ENCODE measurements at regions not wholly inside any gene's neighbourhood (a gene's known extent, or its start where the extent isn't known, plus 50 kb on each side); places are given as distances from the start of the nearest gene placed in this dataset.

DNA sequence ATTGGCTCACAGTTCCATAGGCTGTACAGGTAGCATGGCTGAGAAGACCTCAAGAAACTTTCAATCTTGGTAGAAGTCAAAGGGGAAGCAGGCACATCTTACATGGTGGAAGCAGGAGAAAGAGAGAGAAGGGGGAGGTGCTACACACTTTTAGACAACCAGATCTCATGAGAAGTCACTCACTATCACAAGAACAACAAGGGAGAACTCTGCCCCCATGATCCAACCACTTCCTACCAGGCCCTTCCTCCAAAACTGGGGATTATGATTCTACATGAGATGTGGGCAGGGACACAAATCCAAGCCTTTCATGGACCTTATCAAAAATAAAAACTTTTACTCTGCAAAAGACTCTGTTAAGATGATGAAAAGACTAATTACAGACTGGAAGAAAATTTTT lies 183.2 kb upstream of the TRIM24 start:
- intact Hi-C loops (cut with DNase I), result no loop called here
- no peaks in the 10 kb centered on the region for H3K4me1 ChIP-seq
- no peak overlapping the region for H3K27ac ChIP-seq
- H3K4me3 ChIP-seq, result no peak overlapping the region
- no peaks in the 10 kb centered on the region for H3K36me3 ChIP-seq
- DNase-seq, result no peak
- no peak for TF ChIP-seq POLR2A (IDR thresholded peaks at IDR 0.05)
- no peak for TF ChIP-seq CTCF (IDR thresholded peaks at IDR 0.05)
- no peaks in the 10 kb centered on the region for H3K27me3 ChIP-seq
- no peaks in the 10 kb centered on the region for H3K9me3 ChIP-seq

GRCh38 chr7:138278601-138279000 lies 181.5 kb upstream of the TRIM24 start:
- no peak for DNase-seq
- Histone ChIP-seq H3K27me3 (no peaks in the 10 kb centered on the region), H3K4me3 (no peak overlapping the region), H3K4me1 (no peaks in the 10 kb centered on the region), H3K36me3 (no peaks in the 10 kb centered on the region), H3K9me3 (no peaks in the 10 kb centered on the region), H3K27ac (no peak overlapping the region)
- intact Hi-C loops (cut with DNase I), result no loop called here
- TF ChIP-seq CTCF (IDR thresholded peaks at IDR 0.05) (no peak), POLR2A (IDR thresholded peaks at IDR 0.05) (no peak)
- 75 to 89% methylated on average over 2 of the region's 2 CpGs for WGBS, 2 donors

GRCh38 chr7:138282997-138283396 lies 177.1 kb upstream of the TRIM24 start:
- no peak for DNase-seq
- Histone ChIP-seq H3K36me3 (no peaks in the 10 kb centered on the region), H3K4me1 (no peaks in the 10 kb centered on the region), H3K27ac (no peak overlapping the region), H3K27me3 (no peaks in the 10 kb centered on the region), H3K4me3 (no peak overlapping the region), H3K9me3 (no peaks in the 10 kb centered on the region)
- WGBS, 2 donors, result 40 to 57% methylated on average over 3 to 5 of the region's 5 CpGs
- intact Hi-C loops (cut with DNase I), result no loop called here
- no peak for TF ChIP-seq CTCF (IDR thresholded peaks at IDR 0.05)
- no peak for TF ChIP-seq POLR2A (IDR thresholded peaks at IDR 0.05)

- H3K4me3 ChIP-seq, result no peak overlapping the region
- no peaks in the 10 kb centered on the region for H3K36me3 ChIP-seq
- peaks cover 0 to 4% (median 0%) of the 10 kb centered on the region in 3 donors for H3K9me3 ChIP-seq
- H3K27ac ChIP-seq, result no peak overlapping the region
- no peaks in the 10 kb centered on the region for H3K4me1 ChIP-seq
- DNase-seq, result no peak
- WGBS, 2 donors, result 38 to 50% methylated on average over 1 of the region's 1 CpG
- intact Hi-C loops (cut with DNase I), result no loop called here
- H3K27me3 ChIP-seq, result no peaks in the 10 kb centered on the region
- TF ChIP-seq CTCF (IDR thresholded peaks at IDR 0.05), result no peak
- TF ChIP-seq POLR2A (IDR thresholded peaks at IDR 0.05), result no peak
Observed at GRCh38 chr7:138285129-138285528, 174.9 kb upstream of the TRIM24 start.

DNA sequence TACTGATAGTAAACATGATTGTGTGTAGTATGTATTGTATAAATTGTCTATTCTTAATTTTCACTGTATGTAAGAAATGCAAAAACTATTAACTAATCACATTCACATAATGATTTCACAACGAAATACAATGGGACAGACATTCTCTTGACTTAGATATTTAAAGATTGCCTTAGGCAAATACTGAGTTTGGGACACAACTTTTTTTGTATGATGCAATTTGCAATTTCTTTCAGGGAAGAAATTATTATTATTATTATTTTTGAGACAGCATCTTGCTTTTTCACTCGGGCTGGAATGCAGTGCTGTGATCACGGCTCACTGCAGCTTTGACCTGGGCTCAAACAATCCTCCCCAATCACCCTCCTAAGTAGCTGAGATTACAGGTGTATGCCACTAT lies 173.2 kb upstream of the TRIM24 start:
- no peak for DNase-seq
- TF ChIP-seq POLR2A (IDR thresholded peaks at IDR 0.05) (no peak), CTCF (IDR thresholded peaks at IDR 0.05) (no peak)
- Histone ChIP-seq H3K4me1 (no peaks in the 10 kb centered on the region), H3K9me3 (peaks cover 0 to 4% (median 0%) of the 10 kb centered on the region in 3 donors), H3K27me3 (no peaks in the 10 kb centered on the region), H3K27ac (no peak overlapping the region), H3K4me3 (no peak overlapping the region), H3K36me3 (no peaks in the 10 kb centered on the region)
- 56 to 62% methylated on average over 3 of the region's 3 CpGs for WGBS, 2 donors
- intact Hi-C loops (cut with DNase I), result no loop called here

All from esophagus squamous epithelium (tissue), 5 donors.